GM10266 (cell line): ENCODE measurements at regions not wholly inside any gene's neighbourhood (a gene's known extent, or its start where the extent isn't known, plus 50 kb on each side); places are given as distances from the start of the nearest gene placed in this dataset.
"Not testable (repeated sequence)": the region's sequence is repeated elsewhere in the genome, so short reads cannot be mapped to it uniquely, and the experiment has no call there.

Experiments used
- DNase-seq: peaks from one replicate; pipeline ENCODE4 v3.0.0; 2012; ENCODE audit errors: extremely low spot score
- CTCF ChIP-seq: IDR thresholded peaks from 2 replicates; pipeline ENCODE4 v1.5.1; 2012; ENCODE audit warnings: mild to moderate bottlenecking, low read depth; ENCODE audit not compliant: control insufficient read depth, insufficient read depth; ENCODE audit errors: missing control alignments

- DNase-seq = no peak
- no peak for TF ChIP-seq CTCF
Observed at GRCh38 chr1:244304656-244305055, 147.1 kb downstream of the ADSS2 start.

DNA sequence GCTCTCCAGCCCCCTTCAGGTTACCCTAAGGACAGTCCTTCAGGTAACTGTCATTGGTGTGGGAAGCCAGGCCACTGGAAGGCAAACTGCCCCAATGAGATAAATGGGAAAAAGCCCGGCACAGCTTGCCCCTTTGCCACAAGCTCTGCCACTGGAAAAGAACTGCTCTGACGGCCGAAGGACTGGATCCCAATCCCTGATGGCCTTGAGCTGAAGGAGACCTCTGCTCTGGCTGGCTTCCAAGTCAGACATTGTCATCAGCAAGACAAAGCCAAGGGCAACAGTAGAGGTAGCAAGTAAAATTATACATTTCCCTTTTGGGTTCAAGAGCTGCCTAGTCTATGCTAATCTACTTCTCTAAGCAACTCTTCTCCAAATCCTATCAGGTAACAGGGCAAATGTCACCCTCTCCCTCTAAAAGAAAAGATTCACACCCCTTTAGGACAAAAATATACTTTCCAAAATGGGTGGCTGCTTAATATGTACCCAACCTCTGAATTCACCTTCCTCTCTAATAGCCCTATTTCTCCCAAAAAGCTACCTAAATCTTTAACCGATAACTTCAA, 145.8 kb downstream of the ADSS2 start:
- DNase-seq = no peak
- TF ChIP-seq CTCF = no peak

DNA sequence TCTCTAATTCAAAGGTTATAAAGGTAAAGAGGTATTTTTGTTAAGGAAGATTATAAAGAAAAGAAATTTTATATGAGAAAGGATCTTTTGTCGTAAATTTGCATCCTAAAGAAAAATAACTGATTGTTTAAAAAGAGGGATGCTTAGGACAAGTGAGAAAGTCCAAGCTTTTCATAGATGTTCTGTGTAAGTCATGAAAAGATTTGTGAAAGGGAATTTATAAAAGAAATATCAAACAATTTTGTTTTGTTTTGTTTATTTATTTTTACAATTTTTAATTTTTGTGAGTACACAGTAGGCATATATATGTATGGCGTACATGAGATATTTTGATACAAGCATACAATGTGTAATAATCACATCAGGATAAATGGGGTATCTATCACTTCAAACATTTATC, 145.2 kb downstream of the ADSS2 start:
- no peak for TF ChIP-seq CTCF
- no peak for DNase-seq

DNA sequence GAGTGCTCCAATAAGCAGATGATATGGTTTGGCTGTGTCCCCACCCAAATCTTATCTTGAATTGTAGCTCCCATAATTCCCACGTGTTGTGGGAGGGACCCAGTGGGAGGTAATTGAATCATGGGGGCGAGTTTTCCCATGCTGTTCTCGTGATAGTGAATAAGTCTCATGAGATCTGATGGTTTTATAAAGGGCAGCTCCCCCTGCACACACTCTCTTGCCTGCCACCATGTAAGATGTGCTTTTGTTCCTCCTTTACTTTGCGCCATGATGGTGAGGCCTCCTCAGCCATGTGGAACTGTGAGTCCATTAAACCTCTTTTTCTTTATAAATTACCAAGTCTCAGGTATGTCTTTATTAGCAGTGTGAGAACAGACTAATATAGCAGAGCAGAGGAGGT, 142.5 kb downstream of the ADSS2 start:
- not testable (repeated sequence) for DNase-seq

DNA sequence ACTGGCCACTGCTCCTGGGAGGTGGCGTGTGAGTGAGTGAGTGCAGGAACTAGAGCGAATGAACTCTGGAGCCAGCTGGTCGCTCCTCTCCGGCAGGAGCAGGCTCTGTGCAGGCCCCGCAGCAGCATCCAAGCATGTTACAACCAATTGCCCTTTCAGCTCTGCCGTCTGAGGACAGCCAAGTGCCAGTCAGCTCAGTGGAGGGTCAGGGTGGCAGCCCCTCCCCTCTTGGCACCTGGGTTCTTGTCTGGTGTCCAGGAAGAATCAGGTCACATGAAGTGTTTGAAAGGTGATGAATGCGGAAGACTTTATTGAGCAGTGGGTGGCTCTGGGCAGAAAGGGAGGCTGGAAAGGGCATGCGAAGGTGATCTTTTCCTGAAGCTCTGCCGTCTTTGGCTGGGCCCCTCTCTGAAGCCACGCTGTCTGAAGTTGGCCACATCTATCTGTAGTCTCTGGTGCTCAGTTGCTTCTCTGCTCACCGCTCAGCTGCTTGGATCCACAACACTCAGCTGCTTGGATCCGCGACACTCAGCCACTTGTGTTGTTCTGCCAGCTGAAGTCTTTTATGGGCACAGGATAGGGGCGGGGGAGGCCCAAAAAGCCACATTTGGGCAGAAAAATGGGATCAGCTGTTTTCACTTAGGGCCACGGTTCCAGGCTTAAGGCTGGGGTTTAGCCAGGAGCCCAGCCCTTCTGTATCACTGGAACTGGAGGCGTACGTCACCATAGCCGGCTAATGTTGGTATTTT, 139.8 kb downstream of the ADSS2 start:
- no peak for DNase-seq
- no peak for TF ChIP-seq CTCF

DNA sequence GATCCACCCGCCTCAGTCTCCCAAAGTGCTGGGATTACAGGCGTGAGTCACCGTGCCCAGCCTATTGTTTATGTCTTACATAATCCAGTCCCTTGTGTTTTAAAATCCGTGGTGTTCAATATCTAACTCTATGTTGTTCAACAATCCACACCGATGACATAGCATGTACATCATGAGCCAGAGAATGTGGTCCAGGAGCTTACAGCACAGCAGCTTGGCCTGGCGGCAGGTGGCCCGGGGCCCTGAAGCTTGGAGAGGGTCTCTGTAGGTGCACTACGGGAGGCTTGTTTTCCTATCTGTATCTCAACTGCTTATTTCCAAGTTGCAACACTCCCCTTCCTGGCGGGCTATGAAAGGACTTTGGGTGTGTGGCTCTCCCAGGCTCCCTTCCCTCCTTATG, 138.4 kb downstream of the ADSS2 start:
- TF ChIP-seq CTCF = no peak

DNA sequence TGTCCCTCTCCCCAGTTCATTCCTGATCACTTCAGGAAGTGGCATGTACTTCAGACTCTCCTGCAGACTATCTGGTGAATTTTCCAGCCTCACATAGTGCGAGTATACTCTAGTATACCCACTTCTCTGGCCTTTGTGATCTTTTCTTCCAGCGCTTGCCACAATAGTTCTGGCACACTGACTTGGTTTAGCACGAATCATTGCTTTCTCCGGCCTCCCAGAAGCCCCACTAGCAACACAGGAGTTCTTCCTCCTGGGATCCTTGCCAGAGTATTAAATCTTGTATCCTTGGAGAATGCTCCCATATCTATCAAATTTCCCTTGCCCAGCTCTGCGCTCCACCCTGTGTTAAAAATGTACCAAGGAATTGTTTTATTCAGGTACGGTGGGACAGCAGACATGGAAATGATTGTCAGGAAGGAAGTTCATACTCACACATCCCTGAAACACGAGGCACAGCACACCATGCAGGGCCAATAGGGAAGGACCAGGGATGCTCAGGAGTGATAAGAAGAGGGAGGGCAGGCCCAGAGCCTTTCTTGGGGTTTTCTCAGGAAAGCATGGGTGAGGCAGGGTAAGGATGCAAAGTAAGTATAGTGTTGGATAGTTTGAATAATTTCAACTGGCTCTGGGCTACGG, 136.7 kb downstream of the ADSS2 start:
- DNase-seq = no peak
- TF ChIP-seq CTCF = no peak

More for the DNA sequence above, 138.4 kb downstream of the ADSS2 start:
- no peak for DNase-seq
